Esophagus muscularis mucosa (tissue), 4 donors: ENCODE measurements at regions not wholly inside any gene's neighbourhood (a gene's known extent, or its start where the extent isn't known, plus 50 kb on each side); places are given as distances from the start of the nearest gene placed in this dataset.

ENCODE experiments used
- EP300 ChIP-seq: sonication (generic); formaldehyde crosslinking; IDR thresholded peaks from one replicate; pipeline ENCODE4 v1.6.1; 2017; ENCODE audit warnings: antibody characterized with exemption
- POLR2AphosphoS5 ChIP-seq, 2 donors: sonication (generic); formaldehyde crosslinking; IDR thresholded peaks; one replicate each; pipeline ENCODE4 v1.6.1; 2017; ENCODE audit warnings: antibody characterized with exemption in 2 of 2
- TF ChIP-seq, protein P1 (sequence below), 3 experiments: fragments of 200-600 bp in 2 of 3; fragments of 450-650 bp in 1 of 3; sonication (generic) in 2 of 3; IDR thresholded peaks; one replicate each; pipeline ENCODE4 v1.5.1; 2017 to 2019; ENCODE audit warnings: antibody characterized with exemption in 3 of 3, mild to moderate bottlenecking in 2 of 3, moderate library complexity in 1 of 3

DNA sequence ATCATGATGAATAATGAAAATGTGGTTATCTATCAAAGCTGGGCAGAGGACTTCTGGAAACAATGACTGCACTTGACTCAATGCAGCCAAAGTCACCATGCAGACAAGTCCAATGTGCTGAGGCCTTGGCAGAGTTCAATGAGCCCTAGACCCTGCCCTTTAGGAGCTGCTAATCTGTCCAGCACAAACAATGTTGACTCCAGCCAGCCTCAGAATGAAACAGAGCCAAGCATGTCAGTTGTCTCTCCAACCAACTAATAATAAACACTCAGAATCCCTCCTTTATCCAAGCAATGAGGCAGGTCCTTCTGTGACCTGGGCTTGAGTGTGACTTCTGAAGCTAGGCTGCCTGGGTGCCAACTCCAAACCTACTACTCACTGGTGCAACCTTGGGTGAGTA lies 270.6 kb downstream of the BCL11A start:
- TF ChIP-seq, protein P1, sequence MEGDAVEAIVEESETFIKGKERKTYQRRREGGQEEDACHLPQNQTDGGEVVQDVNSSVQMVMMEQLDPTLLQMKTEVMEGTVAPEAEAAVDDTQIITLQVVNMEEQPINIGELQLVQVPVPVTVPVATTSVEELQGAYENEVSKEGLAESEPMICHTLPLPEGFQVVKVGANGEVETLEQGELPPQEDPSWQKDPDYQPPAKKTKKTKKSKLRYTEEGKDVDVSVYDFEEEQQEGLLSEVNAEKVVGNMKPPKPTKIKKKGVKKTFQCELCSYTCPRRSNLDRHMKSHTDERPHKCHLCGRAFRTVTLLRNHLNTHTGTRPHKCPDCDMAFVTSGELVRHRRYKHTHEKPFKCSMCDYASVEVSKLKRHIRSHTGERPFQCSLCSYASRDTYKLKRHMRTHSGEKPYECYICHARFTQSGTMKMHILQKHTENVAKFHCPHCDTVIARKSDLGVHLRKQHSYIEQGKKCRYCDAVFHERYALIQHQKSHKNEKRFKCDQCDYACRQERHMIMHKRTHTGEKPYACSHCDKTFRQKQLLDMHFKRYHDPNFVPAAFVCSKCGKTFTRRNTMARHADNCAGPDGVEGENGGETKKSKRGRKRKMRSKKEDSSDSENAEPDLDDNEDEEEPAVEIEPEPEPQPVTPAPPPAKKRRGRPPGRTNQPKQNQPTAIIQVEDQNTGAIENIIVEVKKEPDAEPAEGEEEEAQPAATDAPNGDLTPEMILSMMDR (IDR thresholded peaks at IDR 0.05), result no peak
- TF ChIP-seq EP300 (no peak), POLR2AphosphoS5 (IDR thresholded peaks at IDR 0.05) (no peak)
